ENCODE measurements at regions not wholly inside any gene's neighbourhood (a gene's known extent, or its start where the extent isn't known, plus 50 kb on each side); places are given as distances from the start of the nearest gene placed in this dataset.

GRCh38 chr2:103218516-103218915 is 456.7 kb downstream of the TMEM182 start:
- no peak for TF ChIP-seq CTCF (conservative IDR thresholded peaks at IDR 0.05)
- DNase-seq (ENCODE audit: low read depth, low spot score), result no peak
- no peaks in the 10 kb centered on the region for H3K9me3 Mint-ChIP-seq
- no peaks in the 10 kb centered on the region for H3K4me1 Mint-ChIP-seq
- no peak overlapping the region for H3K27ac Mint-ChIP-seq (ENCODE audit: unreplicated experiment)
- no peaks in the 10 kb centered on the region for H3K27me3 Mint-ChIP-seq (ENCODE audit: low read depth)
- no peak overlapping the region for H3K4me3 Mint-ChIP-seq
- no peaks in the 10 kb centered on the region for H3K36me3 Mint-ChIP-seq (ENCODE audit: low read depth)

GRCh38 chr2:103219398-103219797 is 457.6 kb downstream of the TMEM182 start:
- H3K36me3 Mint-ChIP-seq (ENCODE audit: low read depth), result no peaks in the 10 kb centered on the region
- no peaks in the 10 kb centered on the region for H3K27me3 Mint-ChIP-seq (ENCODE audit: low read depth)
- no peak for DNase-seq (ENCODE audit: low read depth, low spot score)
- no peaks in the 10 kb centered on the region for H3K9me3 Mint-ChIP-seq
- no peak for TF ChIP-seq CTCF (conservative IDR thresholded peaks at IDR 0.05)
- no peak overlapping the region for H3K27ac Mint-ChIP-seq (ENCODE audit: unreplicated experiment)
- no peaks in the 10 kb centered on the region for H3K4me1 Mint-ChIP-seq
- no peak overlapping the region for H3K4me3 Mint-ChIP-seq

- no peaks in the 10 kb centered on the region for H3K4me1 Mint-ChIP-seq
- no peaks in the 10 kb centered on the region for H3K9me3 Mint-ChIP-seq
- H3K36me3 Mint-ChIP-seq (ENCODE audit: low read depth), result no peaks in the 10 kb centered on the region
- H3K4me3 Mint-ChIP-seq, result no peak overlapping the region
- no peaks in the 10 kb centered on the region for H3K27me3 Mint-ChIP-seq (ENCODE audit: low read depth)
- no peak overlapping the region for H3K27ac Mint-ChIP-seq (ENCODE audit: unreplicated experiment)
- no peak for DNase-seq (ENCODE audit: low read depth, low spot score)
- TF ChIP-seq CTCF (conservative IDR thresholded peaks at IDR 0.05), result no peak
Observed at GRCh38 chr2:103222969-103223368, 461.1 kb downstream of the TMEM182 start.

- no peak for TF ChIP-seq CTCF (conservative IDR thresholded peaks at IDR 0.05)
- H3K9me3 Mint-ChIP-seq, result no peaks in the 10 kb centered on the region
- H3K27me3 Mint-ChIP-seq (ENCODE audit: low read depth), result no peaks in the 10 kb centered on the region
- H3K4me3 Mint-ChIP-seq, result no peak overlapping the region
- H3K27ac Mint-ChIP-seq (ENCODE audit: unreplicated experiment), result no peak overlapping the region
- no peaks in the 10 kb centered on the region for H3K4me1 Mint-ChIP-seq
- H3K36me3 Mint-ChIP-seq (ENCODE audit: low read depth), result no peaks in the 10 kb centered on the region
- no peak for DNase-seq (ENCODE audit: low read depth, low spot score)
Observed at GRCh38 chr2:103230796-103231195, 469.0 kb downstream of the TMEM182 start.

GRCh38 chr2:103232865-103233264 is 471.0 kb downstream of the TMEM182 start:
- Mint-ChIP-seq H3K9me3 (peaks cover 6% of the 10 kb centered on the region), H3K4me3 (no peak overlapping the region), H3K27ac (ENCODE audit: unreplicated experiment) (no peak overlapping the region), H3K27me3 (ENCODE audit: low read depth) (no peaks in the 10 kb centered on the region), H3K4me1 (no peaks in the 10 kb centered on the region), H3K36me3 (ENCODE audit: low read depth) (no peaks in the 10 kb centered on the region)
- no peak for TF ChIP-seq CTCF (conservative IDR thresholded peaks at IDR 0.05)
- DNase-seq (ENCODE audit: low read depth, low spot score), result no peak

- Mint-ChIP-seq H3K4me1 (no peaks in the 10 kb centered on the region), H3K36me3 (ENCODE audit: low read depth) (peaks cover 7% of the 10 kb centered on the region), H3K27ac (ENCODE audit: unreplicated experiment) (no peak overlapping the region), H3K27me3 (ENCODE audit: low read depth) (no peaks in the 10 kb centered on the region), H3K4me3 (no peak overlapping the region), H3K9me3 (peaks cover 13% of the 10 kb centered on the region)
- no peak for DNase-seq (ENCODE audit: low read depth, low spot score)
- TF ChIP-seq CTCF (conservative IDR thresholded peaks at IDR 0.05), result no peak
Observed at GRCh38 chr2:103233691-103234090, 471.9 kb downstream of the TMEM182 start.
